SK-N-SH treated with all-trans-retinoic acid at 6 μM for 48 hours (cell line): ENCODE measurements at regions not wholly inside any gene's neighbourhood (a gene's known extent, or its start where the extent isn't known, plus 50 kb on each side); places are given as distances from the start of the nearest gene placed in this dataset.

ENCODE experiments used
- ATAC-seq: fragments of 200-7000 bp; cut with Tn5 transposase; 3 replicates; pipeline ENCODE4 v1.9.1; 2020; ENCODE audit warnings: mild to moderate bottlenecking, moderate library complexity
- ARNTL ChIP-seq: fragments of 450-650 bp; formaldehyde crosslinking; IDR thresholded peaks from 2 replicates; pipeline ENCODE4 v1.5.0; 2020; ENCODE audit warnings: low read depth, mild to moderate bottlenecking, moderate library complexity, borderline replicate concordance
- BACH2 ChIP-seq: fragments of 250-450 bp; sonication (Bioruptor Pico); IDR thresholded peaks from 2 replicates; pipeline ENCODE4 v1.9.0; 2021; ENCODE audit warnings: mild to moderate bottlenecking, borderline replicate concordance
- CSDC2 ChIP-seq: fragments of 250-450 bp; sonication (Bioruptor Pico); IDR thresholded peaks from 2 replicates; pipeline ENCODE4 v1.5.0; 2020; ENCODE audit warnings: mild to moderate bottlenecking, moderate library complexity
- ESRRG ChIP-seq: fragments of 250-450 bp; sonication (Bioruptor Pico); IDR thresholded peaks from 2 replicates; pipeline ENCODE4 v1.6.1; 2021; ENCODE audit warnings: mild to moderate bottlenecking
- GLIS3 ChIP-seq: fragments of 250-450 bp; sonication (Bioruptor Pico); IDR thresholded peaks from 2 replicates; pipeline ENCODE4 v1.5.0; 2020; ENCODE audit warnings: mild to moderate bottlenecking, moderate library complexity
- ISL1 ChIP-seq: fragments of 250-450 bp; sonication (Bioruptor Pico); IDR thresholded peaks from 2 replicates; pipeline ENCODE4 v2.1.2; 2022; ENCODE audit warnings: mild to moderate bottlenecking, moderate library complexity
- OSR1 ChIP-seq: fragments of 250-450 bp; sonication (Bioruptor Pico); IDR thresholded peaks from 2 replicates; pipeline ENCODE4 v1.8.0; 2022; ENCODE audit warnings: moderate library complexity, mild to moderate bottlenecking, inconsistent platforms
- PPARA ChIP-seq: fragments of 250-450 bp; sonication (Bioruptor Pico); IDR thresholded peaks from 2 replicates; pipeline ENCODE4 v1.5.0; 2020; ENCODE audit warnings: mild to moderate bottlenecking, borderline replicate concordance
- RARB ChIP-seq: fragments of 250-450 bp; sonication (Bioruptor Pico); IDR thresholded peaks from 2 replicates; pipeline ENCODE4 v1.8.0; 2021; ENCODE audit warnings: mild to moderate bottlenecking, moderate library complexity
- SNAI2 ChIP-seq: fragments of 250-450 bp; sonication (Bioruptor Pico); IDR thresholded peaks from 2 replicates; pipeline ENCODE4 v1.5.0; 2020; ENCODE audit warnings: mild to moderate bottlenecking, moderate library complexity
- TCF4 ChIP-seq: fragments of 250-450 bp; sonication (Bioruptor Pico); IDR thresholded peaks from 2 replicates; pipeline ENCODE4 v1.8.0; 2021; ENCODE audit warnings: mild to moderate bottlenecking, moderate library complexity, borderline replicate concordance
- TOX ChIP-seq: fragments of 250-450 bp; sonication (Bioruptor Pico); IDR thresholded peaks from 2 replicates; pipeline ENCODE4 v1.8.0; 2021; ENCODE audit warnings: mild to moderate bottlenecking, moderate library complexity, borderline replicate concordance
- ZC3H10 ChIP-seq: fragments of 250-450 bp; sonication (Bioruptor Pico); IDR thresholded peaks from 2 replicates; pipeline ENCODE4 v1.5.1; 2021; ENCODE audit warnings: mild to moderate bottlenecking, moderate library complexity
- ZFP3 ChIP-seq: fragments of 250-450 bp; sonication (Bioruptor Pico); IDR thresholded peaks from 2 replicates; pipeline ENCODE4 v1.5.0; 2020; ENCODE audit warnings: mild to moderate bottlenecking, moderate library complexity
- ZNF565 ChIP-seq: fragments of 450-650 bp; formaldehyde crosslinking; conservative IDR thresholded peaks from 2 replicates; pipeline ENCODE4 v1.5.0; 2020; ENCODE audit warnings: low read depth, mild to moderate bottlenecking, moderate library complexity
- ZNF70 ChIP-seq: fragments of 450-650 bp; formaldehyde crosslinking; IDR thresholded peaks from 2 replicates; pipeline ENCODE4 v1.5.0; 2020; ENCODE audit warnings: mild to moderate bottlenecking, moderate library complexity
- ZNF8 ChIP-seq: fragments of 450-650 bp; formaldehyde crosslinking; IDR thresholded peaks from 2 replicates; pipeline ENCODE4 v1.5.0; 2020; ENCODE audit warnings: mild to moderate bottlenecking, moderate library complexity
- TF ChIP-seq, protein P1 (sequence below): fragments of 250-450 bp; sonication (Bioruptor Pico); IDR thresholded peaks from 2 replicates; pipeline ENCODE4 v1.5.1; 2020; ENCODE audit warnings: low read depth, mild to moderate bottlenecking, moderate library complexity
- TF ChIP-seq, protein P2 (sequence below): fragments of 250-450 bp; sonication (Bioruptor Pico); IDR thresholded peaks from 2 replicates; pipeline ENCODE4 v1.8.0; 2020; ENCODE audit warnings: mild to moderate bottlenecking, moderate library complexity, borderline replicate concordance
- TF ChIP-seq, protein P3 (sequence below): fragments of 250-450 bp; sonication (Bioruptor Pico); IDR thresholded peaks from 2 replicates; pipeline ENCODE4 v1.5.1; 2021; ENCODE audit warnings: mild to moderate bottlenecking, moderate library complexity
- TF ChIP-seq, protein P4 (sequence below): fragments of 250-450 bp; sonication (Bioruptor Pico); IDR thresholded peaks from 2 replicates; pipeline ENCODE4 v1.8.0; 2021; ENCODE audit warnings: low read depth, mild to moderate bottlenecking, moderate library complexity, borderline replicate concordance
- TF ChIP-seq, protein P5 (sequence below): fragments of 250-450 bp; sonication (Bioruptor Pico); IDR thresholded peaks from 2 replicates; pipeline ENCODE4 v1.5.0; 2020; ENCODE audit warnings: mild to moderate bottlenecking, moderate library complexity

DNA sequence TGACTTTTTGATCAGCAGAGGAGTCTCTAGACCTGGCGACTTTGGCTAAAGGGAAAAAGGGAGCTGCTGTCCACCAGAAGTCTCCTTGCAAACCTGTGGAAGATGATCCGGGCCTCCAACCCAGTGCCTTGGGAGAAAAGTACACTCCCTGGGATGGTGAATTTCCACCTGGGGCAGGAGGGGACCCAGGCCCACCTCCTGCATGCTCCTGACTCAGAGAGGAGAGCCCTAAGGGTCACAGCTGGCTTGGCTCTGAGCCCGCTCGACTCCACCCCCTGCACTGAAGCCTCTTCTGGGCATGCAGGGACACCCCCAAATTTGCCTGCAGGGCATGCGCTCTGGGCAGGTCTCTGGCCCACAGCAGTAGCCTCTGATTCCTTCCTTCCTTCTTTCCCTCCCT, 66.5 kb downstream of the PDCL3 start:
- no peak for ATAC-seq

DNA sequence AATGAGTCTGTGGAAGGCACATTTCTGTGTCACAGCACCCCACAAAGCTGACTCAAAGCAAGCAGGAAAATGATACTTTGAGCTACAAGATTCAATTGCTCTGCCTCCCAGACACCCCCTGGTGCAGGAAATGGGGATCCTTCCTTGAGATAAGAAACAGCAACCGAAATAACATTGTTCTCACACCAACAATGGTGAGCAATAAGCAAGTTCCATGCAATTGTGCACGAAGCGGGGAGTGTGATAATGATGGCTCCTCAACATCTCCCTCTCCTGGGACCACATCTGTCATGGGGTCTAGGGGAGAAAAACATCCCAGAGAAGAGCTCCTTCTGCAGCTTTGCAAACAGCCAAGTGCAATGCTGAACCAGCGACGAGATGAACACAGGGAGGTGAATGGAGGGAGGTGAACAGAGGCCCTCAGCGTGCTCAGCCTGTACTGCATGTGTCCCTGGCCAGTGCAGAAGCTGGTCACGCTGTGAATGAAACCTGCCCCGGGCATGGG, 67.7 kb downstream of the PDCL3 start:
- ATAC-seq, result no peak
- no peak for TF ChIP-seq ARNTL
- TF ChIP-seq BACH2, result no peak
- no peak for TF ChIP-seq ZC3H10
- no peak for TF ChIP-seq ZFP3

More for the DNA sequence above, 66.5 kb downstream of the PDCL3 start:
- TF ChIP-seq ZNF8 (CRISPR knock-in tag) (no peak), ZNF565 (CRISPR knock-in tag) (no peak), ZFP3 (no peak), TCF4 (no peak), RARB (CRISPR knock-in tag) (no peak), ESRRG (CRISPR knock-in tag) (no peak), OSR1 (CRISPR knock-in tag) (no peak), TOX (CRISPR knock-in tag) (no peak), ZNF70 (CRISPR knock-in tag) (no peak), GLIS3 (no peak), BACH2 (no peak), ZC3H10 (no peak), PPARA (CRISPR knock-in tag) (no peak), ARNTL (no peak), ISL1 (no peak)
- TF ChIP-seq, protein P1, sequence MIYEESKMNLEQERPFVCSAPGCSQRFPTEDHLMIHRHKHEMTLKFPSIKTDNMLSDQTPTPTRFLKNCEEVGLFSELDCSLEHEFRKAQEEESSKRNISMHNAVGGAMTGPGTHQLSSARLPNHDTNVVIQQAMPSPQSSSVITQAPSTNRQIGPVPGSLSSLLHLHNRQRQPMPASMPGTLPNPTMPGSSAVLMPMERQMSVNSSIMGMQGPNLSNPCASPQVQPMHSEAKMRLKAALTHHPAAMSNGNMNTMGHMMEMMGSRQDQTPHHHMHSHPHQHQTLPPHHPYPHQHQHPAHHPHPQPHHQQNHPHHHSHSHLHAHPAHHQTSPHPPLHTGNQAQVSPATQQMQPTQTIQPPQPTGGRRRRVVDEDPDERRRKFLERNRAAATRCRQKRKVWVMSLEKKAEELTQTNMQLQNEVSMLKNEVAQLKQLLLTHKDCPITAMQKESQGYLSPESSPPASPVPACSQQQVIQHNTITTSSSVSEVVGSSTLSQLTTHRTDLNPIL, result no peak
- TF ChIP-seq, protein P2, sequence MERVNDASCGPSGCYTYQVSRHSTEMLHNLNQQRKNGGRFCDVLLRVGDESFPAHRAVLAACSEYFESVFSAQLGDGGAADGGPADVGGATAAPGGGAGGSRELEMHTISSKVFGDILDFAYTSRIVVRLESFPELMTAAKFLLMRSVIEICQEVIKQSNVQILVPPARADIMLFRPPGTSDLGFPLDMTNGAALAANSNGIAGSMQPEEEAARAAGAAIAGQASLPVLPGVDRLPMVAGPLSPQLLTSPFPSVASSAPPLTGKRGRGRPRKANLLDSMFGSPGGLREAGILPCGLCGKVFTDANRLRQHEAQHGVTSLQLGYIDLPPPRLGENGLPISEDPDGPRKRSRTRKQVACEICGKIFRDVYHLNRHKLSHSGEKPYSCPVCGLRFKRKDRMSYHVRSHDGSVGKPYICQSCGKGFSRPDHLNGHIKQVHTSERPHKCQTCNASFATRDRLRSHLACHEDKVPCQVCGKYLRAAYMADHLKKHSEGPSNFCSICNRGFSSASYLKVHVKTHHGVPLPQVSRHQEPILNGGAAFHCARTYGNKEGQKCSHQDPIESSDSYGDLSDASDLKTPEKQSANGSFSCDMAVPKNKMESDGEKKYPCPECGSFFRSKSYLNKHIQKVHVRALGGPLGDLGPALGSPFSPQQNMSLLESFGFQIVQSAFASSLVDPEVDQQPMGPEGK (CRISPR knock-in tag), result no peak
- TF ChIP-seq, protein P3, sequence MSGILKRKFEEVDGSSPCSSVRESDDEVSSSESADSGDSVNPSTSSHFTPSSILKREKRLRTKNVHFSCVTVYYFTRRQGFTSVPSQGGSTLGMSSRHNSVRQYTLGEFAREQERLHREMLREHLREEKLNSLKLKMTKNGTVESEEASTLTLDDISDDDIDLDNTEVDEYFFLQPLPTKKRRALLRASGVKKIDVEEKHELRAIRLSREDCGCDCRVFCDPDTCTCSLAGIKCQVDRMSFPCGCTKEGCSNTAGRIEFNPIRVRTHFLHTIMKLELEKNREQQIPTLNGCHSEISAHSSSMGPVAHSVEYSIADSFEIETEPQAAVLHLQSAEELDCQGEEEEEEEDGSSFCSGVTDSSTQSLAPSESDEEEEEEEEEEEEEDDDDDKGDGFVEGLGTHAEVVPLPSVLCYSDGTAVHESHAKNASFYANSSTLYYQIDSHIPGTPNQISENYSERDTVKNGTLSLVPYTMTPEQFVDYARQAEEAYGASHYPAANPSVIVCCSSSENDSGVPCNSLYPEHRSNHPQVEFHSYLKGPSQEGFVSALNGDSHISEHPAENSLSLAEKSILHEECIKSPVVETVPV, result no peak
- TF ChIP-seq, protein P4, sequence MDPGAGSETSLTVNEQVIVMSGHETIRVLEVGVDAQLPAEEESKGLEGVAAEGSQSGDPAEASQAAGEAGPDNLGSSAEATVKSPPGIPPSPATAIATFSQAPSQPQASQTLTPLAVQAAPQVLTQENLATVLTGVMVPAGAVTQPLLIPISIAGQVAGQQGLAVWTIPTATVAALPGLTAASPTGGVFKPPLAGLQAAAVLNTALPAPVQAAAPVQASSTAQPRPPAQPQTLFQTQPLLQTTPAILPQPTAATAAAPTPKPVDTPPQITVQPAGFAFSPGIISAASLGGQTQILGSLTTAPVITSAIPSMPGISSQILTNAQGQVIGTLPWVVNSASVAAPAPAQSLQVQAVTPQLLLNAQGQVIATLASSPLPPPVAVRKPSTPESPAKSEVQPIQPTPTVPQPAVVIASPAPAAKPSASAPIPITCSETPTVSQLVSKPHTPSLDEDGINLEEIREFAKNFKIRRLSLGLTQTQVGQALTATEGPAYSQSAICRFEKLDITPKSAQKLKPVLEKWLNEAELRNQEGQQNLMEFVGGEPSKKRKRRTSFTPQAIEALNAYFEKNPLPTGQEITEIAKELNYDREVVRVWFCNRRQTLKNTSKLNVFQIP (CRISPR knock-in tag), result no peak

DNA sequence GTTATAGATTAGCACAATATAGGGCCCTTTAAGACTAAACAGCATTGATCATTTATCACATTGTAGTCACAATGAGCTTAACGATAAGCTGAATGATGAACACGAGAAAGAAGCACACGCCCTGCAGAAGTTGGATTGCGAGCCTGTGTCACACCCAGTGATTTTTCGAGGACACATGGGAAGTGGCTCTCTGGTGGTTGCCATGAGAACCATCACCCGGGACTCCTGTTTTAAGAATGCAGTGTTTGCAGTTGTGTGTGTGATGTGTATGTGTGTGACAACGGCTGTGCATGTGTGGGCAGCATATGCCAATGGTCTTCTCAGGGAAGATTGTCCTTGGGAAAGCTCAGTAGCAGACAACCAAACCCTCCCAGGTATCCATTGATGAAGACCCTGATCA, 69.2 kb downstream of the PDCL3 start:
- no peak for ATAC-seq
- TF ChIP-seq, protein P5, sequence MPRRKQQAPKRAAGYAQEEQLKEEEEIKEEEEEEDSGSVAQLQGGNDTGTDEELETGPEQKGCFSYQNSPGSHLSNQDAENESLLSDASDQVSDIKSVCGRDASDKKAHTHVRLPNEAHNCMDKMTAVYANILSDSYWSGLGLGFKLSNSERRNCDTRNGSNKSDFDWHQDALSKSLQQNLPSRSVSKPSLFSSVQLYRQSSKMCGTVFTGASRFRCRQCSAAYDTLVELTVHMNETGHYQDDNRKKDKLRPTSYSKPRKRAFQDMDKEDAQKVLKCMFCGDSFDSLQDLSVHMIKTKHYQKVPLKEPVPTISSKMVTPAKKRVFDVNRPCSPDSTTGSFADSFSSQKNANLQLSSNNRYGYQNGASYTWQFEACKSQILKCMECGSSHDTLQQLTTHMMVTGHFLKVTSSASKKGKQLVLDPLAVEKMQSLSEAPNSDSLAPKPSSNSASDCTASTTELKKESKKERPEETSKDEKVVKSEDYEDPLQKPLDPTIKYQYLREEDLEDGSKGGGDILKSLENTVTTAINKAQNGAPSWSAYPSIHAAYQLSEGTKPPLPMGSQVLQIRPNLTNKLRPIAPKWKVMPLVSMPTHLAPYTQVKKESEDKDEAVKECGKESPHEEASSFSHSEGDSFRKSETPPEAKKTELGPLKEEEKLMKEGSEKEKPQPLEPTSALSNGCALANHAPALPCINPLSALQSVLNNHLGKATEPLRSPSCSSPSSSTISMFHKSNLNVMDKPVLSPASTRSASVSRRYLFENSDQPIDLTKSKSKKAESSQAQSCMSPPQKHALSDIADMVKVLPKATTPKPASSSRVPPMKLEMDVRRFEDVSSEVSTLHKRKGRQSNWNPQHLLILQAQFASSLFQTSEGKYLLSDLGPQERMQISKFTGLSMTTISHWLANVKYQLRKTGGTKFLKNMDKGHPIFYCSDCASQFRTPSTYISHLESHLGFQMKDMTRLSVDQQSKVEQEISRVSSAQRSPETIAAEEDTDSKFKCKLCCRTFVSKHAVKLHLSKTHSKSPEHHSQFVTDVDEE (CRISPR knock-in tag), result no peak
- TF ChIP-seq BACH2 (no peak), OSR1 (CRISPR knock-in tag) (no peak), PPARA (CRISPR knock-in tag) (no peak), SNAI2 (no peak), TCF4 (no peak), RARB (CRISPR knock-in tag) (no peak), CSDC2 (no peak), ZC3H10 (no peak), ZNF8 (CRISPR knock-in tag) (no peak), ZNF70 (CRISPR knock-in tag) (no peak)
- TF ChIP-seq, protein P4 (CRISPR knock-in tag), result no peak
- TF ChIP-seq, protein P2 (CRISPR knock-in tag), result no peak
- TF ChIP-seq, protein P3, result no peak
- TF ChIP-seq, protein P1, result no peak
